Erythroblast (primary cell): ENCODE measurements at regions not wholly inside any gene's neighbourhood (a gene's known extent, or its start where the extent isn't known, plus 50 kb on each side); places are given as distances from the start of the nearest gene placed in this dataset.
"Not testable (repeated sequence)": the region's sequence is repeated elsewhere in the genome, so short reads cannot be mapped to it uniquely, and the experiment has no call there.

Experiments
- DNase-seq, 2 experiments: peaks; one replicate each; lab custom pipeline; 2025; lab: John Stamatoyannopoulos, UW
- GATA1 ChIP-seq: IDR thresholded peaks from 2 replicates; pipeline ENCODE4 v1.6.1; 2011; ENCODE audit warnings: low read depth, mild to moderate bottlenecking, control low read depth, low read length, moderate library complexity
- POLR2A ChIP-seq: IDR thresholded peaks from 2 replicates; pipeline ENCODE4 v1.6.1; 2011; ENCODE audit warnings: mild to moderate bottlenecking, low read length

GRCh38 chr10:33617381-33618080 is 283.1 kb upstream of the NRP1 start:
- TF ChIP-seq POLR2A, result no peak
- no peak for TF ChIP-seq GATA1
- DNase-seq, result no peak

GRCh38 chr10:33616956-33617355 is 282.5 kb upstream of the NRP1 start:
- DNase-seq, result no peak
- TF ChIP-seq POLR2A (no peak), GATA1 (no peak)

DNA sequence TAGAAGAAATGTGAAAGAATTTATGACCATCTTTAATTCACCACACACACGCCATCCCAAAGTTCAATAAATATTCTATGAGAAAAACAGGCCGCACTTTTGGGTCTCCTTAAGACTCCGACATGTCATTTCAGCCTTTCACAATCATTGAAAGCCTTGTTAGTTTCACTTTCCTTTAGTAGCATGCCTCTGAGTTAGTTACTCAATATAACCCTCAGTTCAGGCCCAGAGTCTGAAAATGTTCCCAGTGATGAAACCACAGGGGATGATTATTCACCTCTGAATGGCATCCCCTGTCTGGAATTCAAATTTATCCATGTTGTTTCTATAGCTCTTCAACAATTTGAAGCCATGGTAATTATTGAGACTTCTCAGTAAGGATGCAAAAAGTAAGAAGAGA is 278.1 kb upstream of the NRP1 start:
- DNase-seq, result no peak
- TF ChIP-seq GATA1 (no peak), POLR2A (no peak)

- no peak for TF ChIP-seq POLR2A
- TF ChIP-seq GATA1, result no peak
- DNase-seq, result no peak
These were observed 277.6 kb upstream of the NRP1 start for GRCh38 chr10:33612116-33612515.

GRCh38 chr10:33611423-33611822 is 277.0 kb upstream of the NRP1 start:
- DNase-seq, result no peak
- TF ChIP-seq GATA1 (no peak), POLR2A (no peak)

DNA sequence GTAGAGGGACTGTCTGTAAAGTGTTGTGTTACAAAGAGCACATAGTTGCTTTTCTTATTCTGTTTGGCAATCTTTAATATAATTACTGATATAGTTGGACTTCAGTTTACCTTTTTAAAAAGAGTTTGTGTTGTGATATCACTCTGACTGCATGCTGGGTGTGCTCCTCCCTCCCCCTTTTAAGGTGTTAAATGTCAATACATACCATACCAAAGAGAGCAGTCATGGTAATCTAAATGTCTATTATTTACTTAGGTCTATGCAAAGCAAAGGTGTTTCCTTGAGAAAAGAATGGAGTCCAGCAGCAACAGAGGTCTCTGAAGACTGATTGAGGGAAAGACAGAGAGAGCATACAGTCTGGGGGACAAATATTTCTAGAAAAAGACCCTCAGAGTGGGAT is 275.1 kb upstream of the NRP1 start:
- no peak for TF ChIP-seq POLR2A
- no peak for DNase-seq

DNA sequence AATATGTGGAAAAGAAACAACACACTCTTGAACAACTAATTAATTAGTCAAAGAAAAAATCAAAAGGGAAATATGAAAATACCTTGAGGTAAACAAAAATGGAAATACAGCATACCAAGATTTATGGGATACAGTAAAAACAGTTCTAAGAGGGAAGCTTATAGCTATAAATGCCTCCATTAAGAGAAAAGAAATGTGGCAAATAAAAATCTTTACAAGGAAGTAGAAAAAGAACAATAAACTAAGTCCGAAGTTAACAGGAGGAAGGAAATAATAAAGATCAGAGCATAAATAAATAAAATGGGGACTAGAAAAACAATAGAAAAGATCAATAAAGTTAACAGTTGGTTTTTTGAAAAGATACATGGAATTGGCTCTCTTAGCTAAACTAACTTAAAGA is 267.8 kb upstream of the NRP1 start:
- TF ChIP-seq POLR2A (no peak), GATA1 (no peak)
- no peak for DNase-seq

DNA sequence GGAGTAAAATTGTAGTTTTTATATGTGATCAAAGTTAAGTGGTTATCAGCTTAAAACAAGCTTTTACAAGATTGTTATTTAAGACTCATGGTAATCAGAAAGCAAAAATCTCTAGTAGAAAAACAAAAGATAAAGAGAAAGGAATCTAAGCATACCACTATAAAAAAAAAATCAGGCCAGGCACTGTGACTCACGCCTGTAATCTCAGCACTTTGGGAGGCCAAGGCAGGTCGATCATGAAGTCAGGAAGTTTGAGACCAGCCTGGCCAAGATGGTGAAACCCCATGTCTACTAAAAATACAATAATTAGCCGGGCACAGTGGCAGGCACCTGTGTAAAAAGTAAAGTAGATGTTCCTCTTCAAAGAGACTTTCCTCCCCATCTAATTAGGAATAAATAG is 265.9 kb upstream of the NRP1 start:
- TF ChIP-seq POLR2A, result no peak
- no peak for TF ChIP-seq GATA1
- DNase-seq, result no peak

GRCh38 chr10:33596422-33596821 is 262.0 kb upstream of the NRP1 start:
- no peak for TF ChIP-seq POLR2A
- TF ChIP-seq GATA1, result no peak
- no peak for DNase-seq

GRCh38 chr10:33594475-33594874 is 260.0 kb upstream of the NRP1 start:
- no peak for TF ChIP-seq POLR2A
- TF ChIP-seq GATA1, result no peak
- no peak for DNase-seq

DNA sequence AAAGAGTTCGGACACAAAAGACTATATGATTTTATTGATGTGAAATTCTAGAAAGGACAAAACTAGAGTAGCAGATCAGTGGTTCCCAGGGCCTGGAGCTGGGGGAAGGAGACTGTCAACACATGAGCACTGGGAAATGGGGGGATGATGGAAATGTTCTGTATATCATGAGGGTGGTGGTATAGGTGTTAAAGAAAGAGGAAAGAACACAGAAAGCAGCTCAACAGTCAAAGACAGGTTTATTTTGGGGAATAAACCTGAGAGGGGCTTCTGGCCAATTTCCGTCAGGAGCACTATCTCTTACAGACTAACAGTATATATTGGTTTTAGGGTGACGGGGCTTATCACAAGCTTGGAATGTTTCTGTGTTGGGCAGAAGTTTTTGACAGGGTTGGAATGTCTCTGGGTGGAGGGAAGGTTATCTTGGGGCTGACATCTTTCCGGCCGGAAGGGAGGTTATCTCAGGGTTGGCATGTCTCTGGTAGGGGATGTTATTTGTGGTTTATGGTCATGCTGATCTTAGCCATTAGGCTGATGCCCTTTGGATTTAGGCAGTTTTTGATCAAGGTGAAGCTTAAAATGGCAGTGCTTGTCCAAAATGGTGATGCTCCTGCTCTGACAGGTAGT is 254.6 kb upstream of the NRP1 start:
- TF ChIP-seq GATA1 (no peak), POLR2A (no peak)
- DNase-seq, result no peak

GRCh38 chr10:33584596-33584995 is 250.1 kb upstream of the NRP1 start:
- not testable (repeated sequence) for DNase-seq

- no peak for DNase-seq
- no peak for TF ChIP-seq POLR2A
- no peak for TF ChIP-seq GATA1
These were observed 245.5 kb upstream of the NRP1 start for GRCh38 chr10:33579996-33580395.

DNA sequence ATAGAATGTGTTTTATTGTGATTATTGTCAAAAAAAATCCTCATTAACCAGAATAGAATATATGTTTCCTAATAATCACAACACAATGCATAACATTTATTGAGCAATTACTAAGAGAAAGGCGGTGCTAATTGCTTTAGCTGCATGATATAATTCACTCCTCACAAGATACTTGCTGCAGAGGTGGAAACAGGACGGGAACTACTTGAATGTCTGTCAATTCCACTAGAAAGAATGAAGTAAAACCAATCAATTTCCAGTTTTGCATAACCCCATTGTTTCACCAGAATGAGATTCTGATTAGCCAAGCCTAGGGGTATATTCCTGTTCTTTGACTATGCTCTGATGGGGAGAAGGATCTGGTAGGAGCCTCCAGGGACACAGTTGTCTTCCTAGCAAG is 239.1 kb upstream of the NRP1 start:
- no peak for DNase-seq
- TF ChIP-seq GATA1, result no peak
- TF ChIP-seq POLR2A, result no peak

DNA sequence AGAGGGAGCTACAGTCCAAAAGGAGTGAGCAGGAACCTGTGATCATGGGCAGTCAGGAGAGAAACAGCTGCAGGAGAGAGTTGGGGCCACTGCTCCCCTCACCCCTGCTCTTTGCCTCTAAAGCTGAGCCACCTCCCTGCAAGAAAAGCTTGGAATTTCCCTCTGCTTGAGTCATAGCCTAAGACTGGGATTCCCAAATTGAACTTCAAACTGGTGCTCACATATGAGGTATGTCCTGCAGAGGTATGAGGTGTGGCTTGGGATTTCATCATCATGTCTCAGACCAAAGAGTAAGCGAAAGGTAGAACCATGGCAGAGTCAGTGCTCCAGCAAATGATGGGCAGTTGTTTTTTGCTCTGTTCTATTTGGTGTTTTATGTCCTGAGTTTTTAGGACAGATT is 237.1 kb upstream of the NRP1 start:
- no peak for DNase-seq
- TF ChIP-seq GATA1, result no peak
- no peak for TF ChIP-seq POLR2A
